ENCODE measurements at regions not wholly inside any gene's neighbourhood (a gene's known extent, or its start where the extent isn't known, plus 50 kb on each side); places are given as distances from the start of the nearest gene placed in this dataset.

- FAIRE-seq (no peak), DNase-seq (ENCODE audit: low read depth, low spot score) (no peak)
- dilution Hi-C loops (cut with MboI; ENCODE audit: extremely low pct_ligation_motif_present, low sequenced_read_pairs) (no loop called here), intact Hi-C loops (cut with micrococcal nuclease) (no loop called here)
- no peaks in the 10 kb centered on the region for H3K79me2 ChIP-seq (ENCODE audit: control insufficient read depth, insufficient read depth, low read length)
- ChIA-PET POLR2A (no interaction called here), CTCF (interaction anchor here (1.0 to 2.1 kb wide), 2 partner anchors 28 to 29 kb away, joined by 4 to 11 read pairs; no protein-coding TSS in a partner anchor)
- H3K4me3 ChIP-seq (replicated peaks in 1 of 3; ENCODE audit: insufficient read depth in 1 of 3, low read depth in 1 of 3, low read length in 3 of 3): no peak overlapping the region
- H3K4me2 ChIP-seq (ENCODE audit: insufficient read depth, low read length): no peak overlapping the region
- no peak overlapping the region for H2AFZ ChIP-seq (ENCODE audit: low read depth, low read length)
- H3K36me3 ChIP-seq (ENCODE audit: control insufficient read depth in 2 of 2, extremely low read depth in 1 of 2, insufficient read depth in 2 of 2, low read length in 2 of 2): no peaks in the 10 kb centered on the region
- no peak overlapping the region for H3K9ac ChIP-seq (replicated peaks; ENCODE audit: extremely low read depth, insufficient read depth, low read length)
- H3K27me3 ChIP-seq (ENCODE audit: control insufficient read depth in 2 of 2, insufficient read depth in 2 of 2, low read length in 2 of 2): peaks cover 0 to 5% of the 10 kb centered on the region in 2 experiments
- H3K9me3 ChIP-seq (replicated peaks; ENCODE audit: control insufficient read depth, insufficient read depth, low read length): no peaks in the 10 kb centered on the region
- H3K27ac ChIP-seq (ENCODE audit: insufficient read depth, low read depth, low read length): no peak overlapping the region
- H3K4me1 ChIP-seq (ENCODE audit: control insufficient read depth, extremely low read depth, insufficient read depth, low read length): no peaks in the 10 kb centered on the region
- BruUV-seq (replicated peaks): no TSS peak
- TF ChIP-seq MAX (IDR thresholded peaks at IDR 0.05; ENCODE audit: insufficient read depth, insufficient read length): no peak
- no peak for TF ChIP-seq POLR2A (IDR thresholded peaks at IDR 0.05; ENCODE audit: low read depth, low read length)
- no peak for TF ChIP-seq CTCF (IDR thresholded peaks at IDR 0.05; ENCODE audit: extremely low read depth in 1 of 2, insufficient read depth in 1 of 2, low read depth in 1 of 2, low read length in 2 of 2)
- TF ChIP-seq EZH2 (IDR thresholded peaks at IDR 0.05; ENCODE audit: borderline replicate concordance, low read depth, low read length, severe bottlenecking): no peak
- TF ChIP-seq JUN (IDR thresholded peaks at IDR 0.05; ENCODE audit: borderline replicate concordance, insufficient read depth, insufficient read length, low read depth): no peak
- no peak for TF ChIP-seq GATA2 (IDR thresholded peaks at IDR 0.05; ENCODE audit: insufficient read depth, insufficient read length, low read depth, low read length)
- no peak for TF ChIP-seq MYC (IDR thresholded peaks at IDR 0.05; ENCODE audit: low read depth, low read length)
- no peak for TF ChIP-seq FOS (IDR thresholded peaks at IDR 0.05; ENCODE audit: borderline replicate concordance, insufficient read depth, low read length)
- TF ChIP-seq POLR2AphosphoS5 (IDR thresholded peaks at IDR 0.05; ENCODE audit: insufficient read depth, low read depth, low read length): no peak
- no peaks in the 10 kb centered on the region for H4K20me1 ChIP-seq (replicated peaks; ENCODE audit: control insufficient read depth, extremely low read depth, insufficient read depth, low read length)
- H3K9me1 ChIP-seq (replicated peaks; ENCODE audit: control insufficient read depth, extremely low read depth, insufficient read depth, low read length): no peaks in the 10 kb centered on the region
Measured at GRCh38 chr20:40769677-40770285, 80.7 kb upstream of the MAFB start.
